Neural crest cell (in vitro differentiated cells): ENCODE measurements at regions not wholly inside any gene's neighbourhood (a gene's known extent, or its start where the extent isn't known, plus 50 kb on each side); places are given as distances from the start of the nearest gene placed in this dataset.

ENCODE experiments used
- DNase-seq: peaks from one replicate; pipeline ENCODE4 v3.0.0; 2021; ENCODE audit warnings: low read depth, mixed read lengths, low spot score
- H3K27ac Mint-ChIP-seq: one replicate; pipeline ENCODE4 v1.8.0; 2021; ENCODE audit warnings: mild to moderate bottlenecking, mixed read lengths; ENCODE audit not compliant: unreplicated experiment
- H3K27me3 Mint-ChIP-seq: 2 replicates; pipeline ENCODE4 v1.8.0; 2021; ENCODE audit warnings: low read depth, mild to moderate bottlenecking, mixed read lengths
- H3K36me3 Mint-ChIP-seq: 2 replicates; pipeline ENCODE4 v1.8.0; 2021; ENCODE audit warnings: low read depth, mild to moderate bottlenecking, mixed read lengths
- H3K4me1 Mint-ChIP-seq: 2 replicates; pipeline ENCODE4 v1.8.0; 2021; ENCODE audit warnings: mixed read lengths
- H3K4me3 Mint-ChIP-seq: one replicate; pipeline ENCODE4 v1.8.0; 2021; ENCODE audit warnings: mild to moderate bottlenecking, mixed read lengths
- H3K9me3 Mint-ChIP-seq: 2 replicates; pipeline ENCODE4 v1.8.0; 2021; ENCODE audit warnings: mixed read lengths
- TF ChIP-seq, protein P1 (sequence below): fragments of 200-600 bp; sonication (generic); conservative IDR thresholded peaks from 2 replicates; pipeline ENCODE4 v1.5.0; 2021; ENCODE audit warnings: antibody characterized with exemption, mild to moderate bottlenecking

DNA sequence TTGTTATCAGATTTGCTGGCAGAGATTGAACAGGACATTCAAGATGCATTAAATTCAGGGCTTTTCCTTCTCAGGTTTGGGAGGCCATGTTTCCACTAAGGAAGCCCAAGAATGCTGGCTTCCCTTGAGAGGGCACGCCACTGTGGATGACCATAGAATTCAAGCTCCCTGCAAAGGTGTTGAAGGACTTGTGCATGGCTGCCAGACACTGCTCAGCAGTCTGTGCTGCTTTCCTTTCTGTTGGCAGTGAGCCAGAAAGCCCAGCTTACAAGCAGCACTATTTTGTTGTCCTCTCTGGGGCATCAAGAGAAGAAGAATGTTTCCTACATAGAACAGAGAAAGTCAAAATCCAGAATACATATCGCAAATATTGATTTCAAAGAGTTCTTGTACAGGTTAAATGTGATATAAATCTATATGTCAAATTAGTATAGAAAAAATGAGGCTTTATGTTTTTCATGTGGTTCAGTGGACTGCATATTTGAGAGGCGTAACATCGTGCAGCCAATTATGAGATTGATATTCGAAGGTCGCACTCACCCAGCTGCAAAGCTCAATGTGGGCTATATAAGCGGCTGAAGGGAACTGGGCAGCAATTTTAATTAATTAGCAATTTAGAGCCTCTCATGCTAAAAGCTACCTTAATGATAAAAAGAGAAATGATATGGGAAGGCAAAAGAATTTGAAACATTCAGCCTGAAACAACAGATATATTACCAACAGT, 103.1 kb upstream of the ISL1 start:
- H3K4me1 Mint-ChIP-seq = peaks cover 7% of the 10 kb centered on the region
- peaks cover 3% of the 10 kb centered on the region for H3K9me3 Mint-ChIP-seq
- H3K27me3 Mint-ChIP-seq = no peaks in the 10 kb centered on the region
- H3K36me3 Mint-ChIP-seq = no peaks in the 10 kb centered on the region
- TF ChIP-seq, protein P1, sequence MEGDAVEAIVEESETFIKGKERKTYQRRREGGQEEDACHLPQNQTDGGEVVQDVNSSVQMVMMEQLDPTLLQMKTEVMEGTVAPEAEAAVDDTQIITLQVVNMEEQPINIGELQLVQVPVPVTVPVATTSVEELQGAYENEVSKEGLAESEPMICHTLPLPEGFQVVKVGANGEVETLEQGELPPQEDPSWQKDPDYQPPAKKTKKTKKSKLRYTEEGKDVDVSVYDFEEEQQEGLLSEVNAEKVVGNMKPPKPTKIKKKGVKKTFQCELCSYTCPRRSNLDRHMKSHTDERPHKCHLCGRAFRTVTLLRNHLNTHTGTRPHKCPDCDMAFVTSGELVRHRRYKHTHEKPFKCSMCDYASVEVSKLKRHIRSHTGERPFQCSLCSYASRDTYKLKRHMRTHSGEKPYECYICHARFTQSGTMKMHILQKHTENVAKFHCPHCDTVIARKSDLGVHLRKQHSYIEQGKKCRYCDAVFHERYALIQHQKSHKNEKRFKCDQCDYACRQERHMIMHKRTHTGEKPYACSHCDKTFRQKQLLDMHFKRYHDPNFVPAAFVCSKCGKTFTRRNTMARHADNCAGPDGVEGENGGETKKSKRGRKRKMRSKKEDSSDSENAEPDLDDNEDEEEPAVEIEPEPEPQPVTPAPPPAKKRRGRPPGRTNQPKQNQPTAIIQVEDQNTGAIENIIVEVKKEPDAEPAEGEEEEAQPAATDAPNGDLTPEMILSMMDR = no peak
- DNase-seq = no peak
- H3K27ac Mint-ChIP-seq = no peak overlapping the region
- no peak overlapping the region for H3K4me3 Mint-ChIP-seq

DNA sequence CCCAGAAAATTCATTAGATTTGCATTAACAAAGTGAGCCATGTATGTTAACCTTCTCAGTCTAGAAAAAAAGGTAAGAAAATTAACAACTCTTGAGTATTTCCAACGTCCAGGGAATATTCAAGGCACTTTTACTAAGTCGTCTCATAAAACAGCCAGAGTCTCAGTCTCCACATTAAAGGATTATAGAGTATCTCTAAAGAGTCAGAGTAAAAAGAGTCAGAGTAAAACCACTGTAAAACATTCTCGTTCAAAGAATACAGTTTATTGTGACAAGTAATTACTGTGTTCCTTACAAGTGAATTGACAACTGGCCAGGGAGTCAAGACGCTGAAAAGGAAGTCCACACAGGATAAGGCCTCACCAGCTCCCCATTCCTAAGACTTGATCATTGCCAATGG, 97.2 kb upstream of the ISL1 start:
- Mint-ChIP-seq H3K9me3 (no peaks in the 10 kb centered on the region), H3K4me1 (no peaks in the 10 kb centered on the region), H3K4me3 (no peak overlapping the region), H3K27ac (no peak overlapping the region), H3K36me3 (no peaks in the 10 kb centered on the region), H3K27me3 (no peaks in the 10 kb centered on the region)
- TF ChIP-seq, protein P1 = no peak
- no peak for DNase-seq

DNA sequence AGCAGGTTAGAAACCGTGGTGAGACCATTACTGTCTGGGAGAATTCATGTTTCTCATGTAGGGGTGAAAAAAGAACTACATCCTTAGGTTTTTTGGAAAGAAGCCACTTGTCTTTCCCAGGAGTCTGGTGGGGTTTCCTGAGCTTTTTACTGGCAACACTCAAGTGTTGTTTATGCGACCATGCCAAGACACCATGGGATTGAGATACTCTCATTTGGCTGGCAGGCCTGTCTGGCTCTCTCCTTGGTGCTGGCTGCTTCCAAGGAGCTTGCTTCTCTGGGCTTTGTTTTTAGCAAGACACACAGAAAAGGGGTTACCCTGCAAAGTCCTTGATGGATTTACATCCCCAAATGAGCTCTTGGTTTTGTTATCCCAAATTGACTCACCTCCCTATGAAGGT, 80.9 kb upstream of the ISL1 start:
- Mint-ChIP-seq H3K27ac (no peak overlapping the region), H3K9me3 (peaks cover 13% of the 10 kb centered on the region), H3K4me3 (no peak overlapping the region), H3K36me3 (peaks cover 5% of the 10 kb centered on the region), H3K27me3 (no peaks in the 10 kb centered on the region), H3K4me1 (peaks cover 5% of the 10 kb centered on the region)
- DNase-seq = no peak
- TF ChIP-seq, protein P1 = no peak

DNA sequence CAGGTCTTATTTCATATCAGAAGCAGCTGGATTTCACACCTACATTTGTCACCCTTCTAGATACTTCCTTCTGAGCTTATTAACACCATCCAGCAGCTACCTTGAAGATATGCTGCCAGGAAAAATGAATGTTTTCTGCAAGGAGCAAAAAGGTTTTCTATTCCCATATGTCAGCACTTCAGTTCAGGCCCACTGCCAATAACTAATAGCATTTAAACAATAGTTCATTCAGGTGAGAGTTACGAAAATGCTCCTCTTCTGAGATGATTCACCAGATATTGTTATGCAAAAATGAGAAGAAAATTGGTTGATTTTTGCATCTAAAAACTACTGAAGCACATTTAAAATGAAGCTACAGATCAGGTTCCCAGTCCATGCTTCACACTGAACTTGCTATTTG, 56.4 kb upstream of the ISL1 start:
- no peak for DNase-seq
- Mint-ChIP-seq H3K4me1 (no peaks in the 10 kb centered on the region), H3K27me3 (no peaks in the 10 kb centered on the region), H3K36me3 (no peaks in the 10 kb centered on the region), H3K27ac (no peak overlapping the region), H3K4me3 (no peak overlapping the region), H3K9me3 (no peaks in the 10 kb centered on the region)
- TF ChIP-seq, protein P1 = no peak
